HepG2 (cell line): ENCODE measurements at regions not wholly inside any gene's neighbourhood (a gene's known extent, or its start where the extent isn't known, plus 50 kb on each side); places are given as distances from the start of the nearest gene placed in this dataset.

Experiments
- ATAC-seq: fragments of 200-7000 bp; cut with Tn5 transposase; 3 replicates; pipeline ENCODE4 v1.9.1; 2020; ENCODE audit warnings: mild to moderate bottlenecking, moderate library complexity
- BruUV-seq: library from RNA; stranded (reverse); fragments of 400-500 nt; replicated peaks from 2 replicates; lab custom pipeline; 2021; lab: Mats Ljungman, UMichigan
- CTCF ChIA-PET: fragments of 300-600 bp; formaldehyde crosslinking; extraction: SDS; loops from one replicate; lab custom pipeline; 2021; ENCODE audit warnings: low total read pairs, inconsistent platforms, low intra/inter-chr PET ratio; lab: Yijun Ruan, JAX
- POLR2A ChIA-PET: fragments of 350-600 bp; sonication (Branson Sonifier 250); formaldehyde crosslinking; loops from one replicate; lab custom pipeline; 2020; ENCODE audit warnings: antibody characterized with exemption, inconsistent platforms; lab: Yijun Ruan, JAX
- DNase-seq: peaks from one replicate; pipeline ENCODE4 v3.0.0-alpha.2; 2015; ENCODE audit warnings: low spot score
- FAIRE-seq: peaks from 3 replicates; lab custom pipeline; 2011; peaks lifted over from hg19 to GRCh38; lab: Jason Lieb, UNC
- H2AFZ ChIP-seq: one replicate; pipeline ENCODE4 v1.6.1; 2011; ENCODE audit warnings: low read length, inconsistent platforms
- H3K27ac ChIP-seq: fragments of 300-600 bp; 3 replicates; pipeline ENCODE4 v1.8.0; 2011; ENCODE audit warnings: mixed run types, mild to moderate bottlenecking, mixed read lengths, low read length, inconsistent platforms; ENCODE audit not compliant: insufficient read depth; ENCODE audit errors: extremely low read length
- H3K27me3 ChIP-seq, 2 experiments: fragments of 200-600 bp in 1 of 2; 2 replicates in 1 of 2; 3 replicates in 1 of 2; pipeline versions ENCODE4 v1.6.0 to v1.8.0; 2011; ENCODE audit warnings: low read length in 2 of 2, mild to moderate bottlenecking in 2 of 2, moderate library complexity in 2 of 2, inconsistent platforms in 1 of 2; ENCODE audit not compliant: insufficient read depth in 2 of 2, control insufficient read depth in 1 of 2
- H3K36me3 ChIP-seq, 2 experiments: fragments of 200-600 bp in 1 of 2; replicated peaks in 1 of 2; 2 replicates in 1 of 2; 3 replicates in 1 of 2; pipeline versions ENCODE4 v1.5.1 to v1.8.0; 2011; ENCODE audit warnings: low read length in 2 of 2, inconsistent platforms in 1 of 2; ENCODE audit not compliant: insufficient read depth in 2 of 2, control insufficient read depth in 1 of 2
- H3K4me1 ChIP-seq: 2 replicates; pipeline ENCODE4 v1.5.1; 2012; ENCODE audit warnings: low read length, inconsistent platforms; ENCODE audit not compliant: insufficient read depth
- H3K4me2 ChIP-seq: 2 replicates; pipeline ENCODE4 v1.6.0; 2011; ENCODE audit warnings: low read depth, low read length, inconsistent platforms
- H3K4me3 ChIP-seq, 3 experiments: fragments of 200-600 bp in 1 of 3; sonication (generic), shearing (Covaris generic) in 1 of 3; replicated peaks in 1 of 3; 2 replicates each; pipeline ENCODE4 v1.5.1; 2011 to 2016; ENCODE audit warnings: low read length in 3 of 3, inconsistent platforms in 2 of 3, low read depth in 2 of 3, mild to moderate bottlenecking in 2 of 3, control low read depth in 1 of 3, mixed read lengths in 1 of 3; ENCODE audit not compliant: insufficient read depth in 1 of 3
- H3K79me2 ChIP-seq: one replicate; pipeline ENCODE4 v1.6.1; 2011; ENCODE audit warnings: low read length, inconsistent platforms; ENCODE audit not compliant: insufficient read depth
- H3K9ac ChIP-seq: 2 replicates; pipeline ENCODE4 v1.6.0; 2011; ENCODE audit warnings: mild to moderate bottlenecking, low read depth, low read length, inconsistent platforms; ENCODE audit not compliant: insufficient read depth
- H3K9me3 ChIP-seq: 2 replicates; pipeline ENCODE4 v1.5.1; 2012; ENCODE audit warnings: mild to moderate bottlenecking, low read length
- H4K20me1 ChIP-seq: 2 replicates; pipeline ENCODE4 v1.6.0; 2011; ENCODE audit warnings: inconsistent platforms, mild to moderate bottlenecking, low read length, moderate library complexity; ENCODE audit not compliant: insufficient read depth
- ATF5 ChIP-seq: sonication (generic); formaldehyde crosslinking; IDR thresholded peaks from 2 replicates; pipeline ENCODE4 v1.4.0; 2020; ENCODE audit warnings: mild to moderate bottlenecking, low read depth, missing genetic modification reagents
- DZIP1 ChIP-seq: sonication (generic); formaldehyde crosslinking; IDR thresholded peaks from 2 replicates; pipeline ENCODE4 v1.5.0; 2020; ENCODE audit warnings: mild to moderate bottlenecking, missing genetic modification reagents
- THRA ChIP-seq: sonication (generic); formaldehyde crosslinking; IDR thresholded peaks from 2 replicates; pipeline ENCODE4 v1.4.0; 2020; ENCODE audit warnings: missing genetic modification reagents, borderline replicate concordance
- ZC3H13 ChIP-seq: sonication (generic); formaldehyde crosslinking; IDR thresholded peaks from 2 replicates; pipeline ENCODE4 v1.8.1; 2023; ENCODE audit warnings: mild to moderate bottlenecking, missing genetic modification reagents, moderate library complexity
- ZNF569 ChIP-seq: sonication (generic); formaldehyde crosslinking; IDR thresholded peaks from 2 replicates; pipeline ENCODE4 v1.5.0; 2020; ENCODE audit warnings: mild to moderate bottlenecking, missing genetic modification reagents, moderate library complexity, borderline replicate concordance
- ZNF589 ChIP-seq: sonication (generic); formaldehyde crosslinking; conservative IDR thresholded peaks from 2 replicates; pipeline ENCODE4 v1.8.0; 2022; ENCODE audit warnings: mild to moderate bottlenecking, moderate library complexity, missing genetic modification reagents
- WGBS: methylation state at CpG from one replicate; pipeline ENCODE4 v1.1.6; 2017; ENCODE audit warnings: low lambda C conversion rate; 5-methylcytosine and 5-hydroxymethylcytosine counted together
- in situ Hi-C: cut with HindIII; loops from 2 replicates; pipeline ENCODE4 v1.10.0; 2017; ENCODE audit warnings: low pct_unique_long_range_greater_than_20kb; ENCODE audit not compliant: extremely low pct_ligation_motif_present
- intact Hi-C: fragments of 100-400 bp; cut with micrococcal nuclease; formaldehyde crosslinking; loops from one replicate; pipeline ENCODE4 v1.10.0; 2022; ENCODE audit not compliant: unreplicated experiment
- TF ChIP-seq, protein P1 (sequence below): sonication (generic); formaldehyde crosslinking; IDR thresholded peaks from 2 replicates; pipeline ENCODE4 v1.4.0; 2020; ENCODE audit warnings: mild to moderate bottlenecking, missing genetic modification reagents
- TF ChIP-seq, protein P2 (sequence below): sonication (generic); formaldehyde crosslinking; IDR thresholded peaks from 2 replicates; pipeline ENCODE4 v1.4.0; 2020; ENCODE audit warnings: missing genetic modification reagents, borderline replicate concordance

DNA sequence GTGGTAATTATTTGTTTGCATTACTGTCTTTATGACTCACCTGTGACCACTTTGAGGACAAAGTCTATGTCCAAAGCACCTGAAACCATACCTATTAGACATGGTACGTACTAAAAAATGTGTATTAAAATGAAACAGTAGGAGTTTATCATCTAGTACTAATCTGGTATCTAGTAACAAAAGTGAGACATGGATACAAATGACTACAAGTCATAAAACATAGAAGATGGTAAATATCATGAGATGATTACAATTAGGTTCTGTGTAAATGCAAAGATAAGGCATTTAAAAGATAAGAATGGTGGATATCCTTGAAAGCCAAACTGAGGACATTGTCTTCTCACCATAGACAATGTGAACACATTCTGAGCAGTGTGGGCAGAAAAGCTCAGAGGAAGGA is 113.5 kb upstream of the GUCY1A2 start:
- POLR2A ChIA-PET = no interaction called here
- Histone ChIP-seq H3K27ac (no peak overlapping the region), H3K4me3 (no peak overlapping the region), H3K4me2 (no peak overlapping the region), H3K27me3 (no peaks in the 10 kb centered on the region; a peak in 1 of 5 replicates), H2AFZ (no peak overlapping the region), H4K20me1 (no peaks in the 10 kb centered on the region), H3K36me3 (no peaks in the 10 kb centered on the region), H3K9me3 (0 out of 2 replicates have a peak, but pooled peaks cover under 1% of the 10 kb centered on the region), H3K4me1 (no peaks in the 10 kb centered on the region), H3K9ac (no peak overlapping the region), H3K79me2 (no peaks in the 10 kb centered on the region)
- WGBS = 5% methylated on average over 1 of the region's 1 CpG
- FAIRE-seq (no peak), ATAC-seq (no peak), DNase-seq (no peak)
- CTCF ChIA-PET = no interaction called here
- in situ Hi-C loops (no loop called here), intact Hi-C loops (no loop called here)
- no peak for TF ChIP-seq ZC3H13 (CRISPR knock-in tag)
- TF ChIP-seq ATF5 = no peak
- TF ChIP-seq, protein P1, sequence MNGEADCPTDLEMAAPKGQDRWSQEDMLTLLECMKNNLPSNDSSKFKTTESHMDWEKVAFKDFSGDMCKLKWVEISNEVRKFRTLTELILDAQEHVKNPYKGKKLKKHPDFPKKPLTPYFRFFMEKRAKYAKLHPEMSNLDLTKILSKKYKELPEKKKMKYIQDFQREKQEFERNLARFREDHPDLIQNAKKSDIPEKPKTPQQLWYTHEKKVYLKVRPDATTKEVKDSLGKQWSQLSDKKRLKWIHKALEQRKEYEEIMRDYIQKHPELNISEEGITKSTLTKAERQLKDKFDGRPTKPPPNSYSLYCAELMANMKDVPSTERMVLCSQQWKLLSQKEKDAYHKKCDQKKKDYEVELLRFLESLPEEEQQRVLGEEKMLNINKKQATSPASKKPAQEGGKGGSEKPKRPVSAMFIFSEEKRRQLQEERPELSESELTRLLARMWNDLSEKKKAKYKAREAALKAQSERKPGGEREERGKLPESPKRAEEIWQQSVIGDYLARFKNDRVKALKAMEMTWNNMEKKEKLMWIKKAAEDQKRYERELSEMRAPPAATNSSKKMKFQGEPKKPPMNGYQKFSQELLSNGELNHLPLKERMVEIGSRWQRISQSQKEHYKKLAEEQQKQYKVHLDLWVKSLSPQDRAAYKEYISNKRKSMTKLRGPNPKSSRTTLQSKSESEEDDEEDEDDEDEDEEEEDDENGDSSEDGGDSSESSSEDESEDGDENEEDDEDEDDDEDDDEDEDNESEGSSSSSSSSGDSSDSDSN (CRISPR knock-in tag) = no peak
- no peak for TF ChIP-seq DZIP1 (CRISPR knock-in tag)
- no peak for TF ChIP-seq ZNF589 (CRISPR knock-in tag)
- TF ChIP-seq, protein P2, sequence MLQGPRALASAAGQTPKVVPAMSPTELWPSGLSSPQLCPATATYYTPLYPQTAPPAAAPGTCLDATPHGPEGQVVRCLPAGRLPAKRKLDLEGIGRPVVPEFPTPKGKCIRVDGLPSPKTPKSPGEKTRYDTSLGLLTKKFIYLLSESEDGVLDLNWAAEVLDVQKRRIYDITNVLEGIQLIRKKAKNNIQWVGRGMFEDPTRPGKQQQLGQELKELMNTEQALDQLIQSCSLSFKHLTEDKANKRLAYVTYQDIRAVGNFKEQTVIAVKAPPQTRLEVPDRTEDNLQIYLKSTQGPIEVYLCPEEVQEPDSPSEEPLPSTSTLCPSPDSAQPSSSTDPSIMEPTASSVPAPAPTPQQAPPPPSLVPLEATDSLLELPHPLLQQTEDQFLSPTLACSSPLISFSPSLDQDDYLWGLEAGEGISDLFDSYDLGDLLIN (CRISPR knock-in tag) = no peak
- no peak for TF ChIP-seq THRA
- TF ChIP-seq ZNF569 (CRISPR knock-in tag) = no peak
- no TSS peak for BruUV-seq
